K562 (cell line): ENCODE measurements at regions not wholly inside any gene's neighbourhood (a gene's known extent, or its start where the extent isn't known, plus 50 kb on each side); places are given as distances from the start of the nearest gene placed in this dataset.

ENCODE experiments used
- ARHGAP35 ChIP-seq: fragments of 450-650 bp; IDR thresholded peaks from 2 replicates; pipeline ENCODE4 v1.6.1; 2018; ENCODE audit not compliant: partially characterized antibody
- BRCA1 ChIP-seq, 2 experiments: fragments of 450-650 bp in 1 of 2; sonication (generic) in 1 of 2; formaldehyde crosslinking in 1 of 2; IDR thresholded peaks; 2 replicates each; pipeline versions ENCODE4 v1.5.0 to v1.6.1; 2017 to 2020; ENCODE audit warnings: mild to moderate bottlenecking in 1 of 2, missing genetic modification reagents in 1 of 2
- CCAR2 ChIP-seq: fragments of 200-400 bp; formaldehyde crosslinking; IDR thresholded peaks from 2 replicates; pipeline ENCODE4 v1.6.1; 2017; ENCODE audit warnings: mild to moderate bottlenecking, low read depth, low read length
- FOSL1 ChIP-seq: fragments of 200-800 bp; sonication (Bioruptor generic); conservative IDR thresholded peaks from 2 replicates; pipeline ENCODE4 v1.6.1; 2016; ENCODE audit warnings: missing genetic modification characterization, missing compliant biosample characterization
- GTF2F1 ChIP-seq: IDR thresholded peaks from 2 replicates; pipeline ENCODE4 v1.6.1; 2011; ENCODE audit warnings: low read depth, low read length, improper control_type of control experiment
- HOXB6 ChIP-seq: fragments of 250-450 bp; sonication (Bioruptor Pico); IDR thresholded peaks from 2 replicates; pipeline ENCODE4 v1.5.1; 2022; ENCODE audit warnings: mild to moderate bottlenecking, borderline replicate concordance
- ILK ChIP-seq: fragments of 450-650 bp; IDR thresholded peaks from 2 replicates; pipeline ENCODE4 v1.6.1; 2016; ENCODE audit warnings: missing genetic modification characterization, low read depth, mild to moderate bottlenecking, missing compliant biosample characterization, moderate library complexity, borderline replicate concordance
- NFE2L1 ChIP-seq: fragments of 450-650 bp; IDR thresholded peaks from 2 replicates; pipeline ENCODE4 v1.6.1; 2016; ENCODE audit warnings: missing genetic modification characterization, low read depth, mild to moderate bottlenecking, missing compliant biosample characterization, moderate library complexity, borderline replicate concordance
- PHF20 ChIP-seq: fragments of 450-650 bp; IDR thresholded peaks from 2 replicates; pipeline ENCODE4 v1.6.1; 2018; ENCODE audit not compliant: partially characterized antibody
- PHTF2 ChIP-seq: fragments of 250-450 bp; sonication (Bioruptor Pico); IDR thresholded peaks from 2 replicates; pipeline ENCODE4 v1.5.0; 2021; ENCODE audit warnings: mild to moderate bottlenecking
- RBFOX2 ChIP-seq: fragments of 200-400 bp; formaldehyde crosslinking; IDR thresholded peaks from 2 replicates; pipeline ENCODE4 v1.6.1; 2017; ENCODE audit warnings: low read depth, mild to moderate bottlenecking, low read length, moderate library complexity
- SIN3B ChIP-seq: fragments of 450-650 bp; IDR thresholded peaks from 2 replicates; pipeline ENCODE4 v1.6.1; 2017; ENCODE audit warnings: low read depth, mild to moderate bottlenecking, moderate library complexity
- ZBTB12 ChIP-seq: fragments of 250-450 bp; sonication (Bioruptor Pico); IDR thresholded peaks from 2 replicates; pipeline ENCODE4 v1.4.0; 2020
- ZBTB43 ChIP-seq: sonication (generic); formaldehyde crosslinking; IDR thresholded peaks from 2 replicates; pipeline ENCODE4 v1.8.0; 2023; ENCODE audit warnings: mild to moderate bottlenecking, missing genetic modification reagents
- ZKSCAN3 ChIP-seq: fragments of 250-450 bp; sonication (Bioruptor Pico); IDR thresholded peaks from 2 replicates; pipeline ENCODE4 v1.4.0; 2020
- ZNF174 ChIP-seq: fragments of 250-450 bp; sonication (Bioruptor Pico); IDR thresholded peaks from 2 replicates; pipeline ENCODE4 v1.4.0; 2020; ENCODE audit warnings: mild to moderate bottlenecking
- ZNF354B ChIP-seq: fragments of 250-450 bp; sonication (Bioruptor Pico); IDR thresholded peaks from 2 replicates; pipeline ENCODE4 v1.4.0; 2020
- ZNF592 ChIP-seq: fragments of 450-650 bp; IDR thresholded peaks from 2 replicates; pipeline ENCODE4 v1.6.1; 2017; ENCODE audit warnings: antibody characterized with exemption, mild to moderate bottlenecking
- ZNF644 ChIP-seq: fragments of 200-800 bp; sonication (Bioruptor generic); IDR thresholded peaks from 2 replicates; pipeline ENCODE4 v1.6.1; 2016; ENCODE audit warnings: low read depth, missing genetic modification characterization, missing compliant biosample characterization
- ZNF696 ChIP-seq: fragments of 250-450 bp; sonication (Bioruptor Pico); conservative IDR thresholded peaks from 2 replicates; pipeline ENCODE4 v1.4.0; 2020; ENCODE audit warnings: mild to moderate bottlenecking, moderate library complexity
- ZNF79 ChIP-seq: fragments of 250-450 bp; sonication (Bioruptor Pico); IDR thresholded peaks from 2 replicates; pipeline ENCODE4 v1.4.0; 2020; ENCODE audit warnings: low read depth, mild to moderate bottlenecking, moderate library complexity
- TF ChIP-seq, protein P1 (sequence below): fragments of 450-650 bp; formaldehyde crosslinking; IDR thresholded peaks from 2 replicates; pipeline ENCODE4 v1.4.0; 2020; ENCODE audit warnings: mild to moderate bottlenecking

- no peak for TF ChIP-seq BRCA1 (IDR thresholded peaks at IDR 0.05)
- TF ChIP-seq BRCA1 (CRISPR knock-in tag; IDR thresholded peaks at IDR 0.05): no peak
- TF ChIP-seq CCAR2: no peak
- TF ChIP-seq HOXB6 (CRISPR knock-in tag): no peak
- no peak for TF ChIP-seq NFE2L1
- TF ChIP-seq PHF20: no peak
- no peak for TF ChIP-seq ZNF696
- no peak for TF ChIP-seq ZNF79 (CRISPR knock-in tag)
- no peak for TF ChIP-seq ZNF174 (CRISPR knock-in tag)
- no peak for TF ChIP-seq ILK
- TF ChIP-seq GTF2F1: no peak
- TF ChIP-seq, protein P1, sequence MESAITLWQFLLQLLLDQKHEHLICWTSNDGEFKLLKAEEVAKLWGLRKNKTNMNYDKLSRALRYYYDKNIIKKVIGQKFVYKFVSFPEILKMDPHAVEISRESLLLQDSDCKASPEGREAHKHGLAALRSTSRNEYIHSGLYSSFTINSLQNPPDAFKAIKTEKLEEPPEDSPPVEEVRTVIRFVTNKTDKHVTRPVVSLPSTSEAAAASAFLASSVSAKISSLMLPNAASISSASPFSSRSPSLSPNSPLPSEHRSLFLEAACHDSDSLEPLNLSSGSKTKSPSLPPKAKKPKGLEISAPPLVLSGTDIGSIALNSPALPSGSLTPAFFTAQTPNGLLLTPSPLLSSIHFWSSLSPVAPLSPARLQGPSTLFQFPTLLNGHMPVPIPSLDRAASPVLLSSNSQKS: no peak
- peak; percentile 20; the same call in 1 of the 2 replicates for TF ChIP-seq ZNF592
- TF ChIP-seq ZKSCAN3 (CRISPR knock-in tag): no peak
- peak; percentile 64; the same call in 1 of the 2 replicates for TF ChIP-seq ZBTB43 (CRISPR knock-in tag)
- 0 out of 2 replicates have a peak, but pooled peaks have one; percentile 27 for TF ChIP-seq ZNF644 (tag)
- TF ChIP-seq ZNF354B: no peak
- TF ChIP-seq ZBTB12 (CRISPR knock-in tag): no peak; the same call in 1 of the 2 replicates
- no peak for TF ChIP-seq SIN3B
- TF ChIP-seq PHTF2 (CRISPR knock-in tag): no peak
- TF ChIP-seq FOSL1 (tag): peak; percentile 92
- TF ChIP-seq RBFOX2: no peak
- no peak for TF ChIP-seq ARHGAP35
These were observed 327.9 kb downstream of the LPIN1 start (continued) for GRCh38 chr2:12074126-12074844.
